DND-41 (cell line): ENCODE measurements at regions not wholly inside any gene's neighbourhood (a gene's known extent, or its start where the extent isn't known, plus 50 kb on each side); places are given as distances from the start of the nearest gene placed in this dataset.

Experiments
- EZH2 ChIP-seq: IDR thresholded peaks from 3 replicates; pipeline ENCODE4 v1.6.1; 2012; ENCODE audit warnings: borderline replicate concordance, low read depth, mild to moderate bottlenecking, moderate library complexity, low read length, inconsistent platforms; ENCODE audit not compliant: severe bottlenecking
- TF ChIP-seq, protein P1 (sequence below): IDR thresholded peaks from 2 replicates; pipeline ENCODE4 v1.5.1; 2012; ENCODE audit warnings: borderline replicate concordance, low read length, moderate library complexity, mild to moderate bottlenecking; ENCODE audit not compliant: poor library complexity, severe bottlenecking; ENCODE audit errors: extremely low read depth

DNA sequence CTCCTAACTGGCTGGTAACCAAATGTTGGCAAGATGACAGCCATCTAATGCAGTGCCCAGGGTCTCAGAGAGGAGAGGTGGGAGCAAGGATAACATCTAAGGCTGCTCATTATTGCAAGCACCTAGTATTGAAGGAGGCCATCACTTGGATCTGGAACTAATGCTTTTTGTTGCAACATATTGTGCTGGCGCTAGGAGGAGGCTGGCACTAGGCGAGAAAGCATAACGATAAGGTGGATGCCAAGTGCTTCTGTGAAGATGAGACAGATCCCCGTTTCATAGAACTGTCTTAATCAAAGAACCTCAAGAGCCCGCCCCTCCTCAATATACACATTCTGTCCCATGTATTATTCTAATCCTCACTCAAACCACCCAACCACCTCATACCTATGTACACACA is 774.0 kb downstream of the VRK1 start:
- TF ChIP-seq EZH2: no peak
- TF ChIP-seq, protein P1, sequence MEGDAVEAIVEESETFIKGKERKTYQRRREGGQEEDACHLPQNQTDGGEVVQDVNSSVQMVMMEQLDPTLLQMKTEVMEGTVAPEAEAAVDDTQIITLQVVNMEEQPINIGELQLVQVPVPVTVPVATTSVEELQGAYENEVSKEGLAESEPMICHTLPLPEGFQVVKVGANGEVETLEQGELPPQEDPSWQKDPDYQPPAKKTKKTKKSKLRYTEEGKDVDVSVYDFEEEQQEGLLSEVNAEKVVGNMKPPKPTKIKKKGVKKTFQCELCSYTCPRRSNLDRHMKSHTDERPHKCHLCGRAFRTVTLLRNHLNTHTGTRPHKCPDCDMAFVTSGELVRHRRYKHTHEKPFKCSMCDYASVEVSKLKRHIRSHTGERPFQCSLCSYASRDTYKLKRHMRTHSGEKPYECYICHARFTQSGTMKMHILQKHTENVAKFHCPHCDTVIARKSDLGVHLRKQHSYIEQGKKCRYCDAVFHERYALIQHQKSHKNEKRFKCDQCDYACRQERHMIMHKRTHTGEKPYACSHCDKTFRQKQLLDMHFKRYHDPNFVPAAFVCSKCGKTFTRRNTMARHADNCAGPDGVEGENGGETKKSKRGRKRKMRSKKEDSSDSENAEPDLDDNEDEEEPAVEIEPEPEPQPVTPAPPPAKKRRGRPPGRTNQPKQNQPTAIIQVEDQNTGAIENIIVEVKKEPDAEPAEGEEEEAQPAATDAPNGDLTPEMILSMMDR: no peak
